ENCODE measurements at regions not wholly inside any gene's neighbourhood (a gene's known extent, or its start where the extent isn't known, plus 50 kb on each side); places are given as distances from the start of the nearest gene placed in this dataset.

DNA sequence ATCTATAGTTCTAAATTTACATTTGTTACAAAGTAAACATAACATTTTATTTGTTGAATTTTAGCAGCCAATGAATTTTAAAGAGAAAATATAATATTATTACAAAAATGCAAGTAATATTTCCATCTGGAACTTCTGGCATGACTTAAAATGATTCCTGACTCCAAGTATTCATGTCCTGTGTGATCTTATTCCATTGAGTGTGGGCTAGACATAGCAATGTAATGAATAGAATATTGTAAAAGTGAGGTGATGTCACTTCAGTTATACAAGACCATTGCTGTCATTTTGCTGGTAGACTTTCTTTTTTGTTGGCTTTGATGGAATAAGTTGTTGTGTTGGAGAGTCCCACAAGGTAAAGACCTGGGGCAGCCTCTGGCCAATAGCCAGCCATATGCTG is 912.2 kb upstream of the PIK3C3 start:
- TF ChIP-seq, protein P1, sequence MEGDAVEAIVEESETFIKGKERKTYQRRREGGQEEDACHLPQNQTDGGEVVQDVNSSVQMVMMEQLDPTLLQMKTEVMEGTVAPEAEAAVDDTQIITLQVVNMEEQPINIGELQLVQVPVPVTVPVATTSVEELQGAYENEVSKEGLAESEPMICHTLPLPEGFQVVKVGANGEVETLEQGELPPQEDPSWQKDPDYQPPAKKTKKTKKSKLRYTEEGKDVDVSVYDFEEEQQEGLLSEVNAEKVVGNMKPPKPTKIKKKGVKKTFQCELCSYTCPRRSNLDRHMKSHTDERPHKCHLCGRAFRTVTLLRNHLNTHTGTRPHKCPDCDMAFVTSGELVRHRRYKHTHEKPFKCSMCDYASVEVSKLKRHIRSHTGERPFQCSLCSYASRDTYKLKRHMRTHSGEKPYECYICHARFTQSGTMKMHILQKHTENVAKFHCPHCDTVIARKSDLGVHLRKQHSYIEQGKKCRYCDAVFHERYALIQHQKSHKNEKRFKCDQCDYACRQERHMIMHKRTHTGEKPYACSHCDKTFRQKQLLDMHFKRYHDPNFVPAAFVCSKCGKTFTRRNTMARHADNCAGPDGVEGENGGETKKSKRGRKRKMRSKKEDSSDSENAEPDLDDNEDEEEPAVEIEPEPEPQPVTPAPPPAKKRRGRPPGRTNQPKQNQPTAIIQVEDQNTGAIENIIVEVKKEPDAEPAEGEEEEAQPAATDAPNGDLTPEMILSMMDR (IDR thresholded peaks at IDR 0.05): no peak
- TF ChIP-seq POLR2A (IDR thresholded peaks at IDR 0.05) (no peak), EP300 (IDR thresholded peaks at IDR 0.05) (no peak)
